PC-3 (cell line): ENCODE measurements at regions not wholly inside any gene's neighbourhood (a gene's known extent, or its start where the extent isn't known, plus 50 kb on each side); places are given as distances from the start of the nearest gene placed in this dataset.

Experiments
- CTCF ChIP-seq: fragments of 300-600 bp; sonication (generic); conservative IDR thresholded peaks from 2 replicates; pipeline ENCODE4 v1.5.1; 2017; ENCODE audit warnings: antibody characterized with exemption, low read depth, mild to moderate bottlenecking, low read length
- EZH2 ChIP-seq: fragments of 300-600 bp; sonication (generic); IDR thresholded peaks from one replicate; pipeline ENCODE4 v1.6.1; 2017; ENCODE audit warnings: antibody characterized with exemption, mild to moderate bottlenecking, low read length; ENCODE audit not compliant: unreplicated experiment
- EZH2phosphoT487 ChIP-seq: fragments of 300-600 bp; sonication (generic); IDR thresholded peaks from 2 replicates; pipeline ENCODE4 v1.6.1; 2018; ENCODE audit warnings: mild to moderate bottlenecking, antibody characterized with exemption, low read length, borderline replicate concordance

- TF ChIP-seq CTCF (no peak), EZH2 (no peak), EZH2phosphoT487 (no peak)
Observed at GRCh38 chr5:115703514-115703913, 77.7 kb upstream of the TMED7 start.
